Keratinocyte (primary cell): ENCODE measurements at regions not wholly inside any gene's neighbourhood (a gene's known extent, or its start where the extent isn't known, plus 50 kb on each side); places are given as distances from the start of the nearest gene placed in this dataset.
"Not testable (repeated sequence)": the region's sequence is repeated elsewhere in the genome, so short reads cannot be mapped to it uniquely, and the experiment has no call there.

ENCODE experiments used
- CTCF ChIP-seq, 3 experiments: IDR thresholded peaks in 1 of 3; conservative IDR thresholded peaks in 1 of 3; optimal IDR thresholded peaks in 1 of 3; 2 replicates in 2 of 3; 3 replicates in 1 of 3; pipeline versions ENCODE3 to v1.5.1; 2011; ENCODE audit warnings: low read length in 3 of 3, mild to moderate bottlenecking in 3 of 3, moderate library complexity in 2 of 3, control low read depth in 1 of 3, inconsistent platforms in 1 of 3; ENCODE audit not compliant: insufficient read depth in 2 of 3; ENCODE audit errors: extremely low read depth in 1 of 3
- EZH2 ChIP-seq: IDR thresholded peaks from one replicate; pipeline ENCODE4 v1.6.1; 2012; ENCODE audit warnings: inconsistent platforms, mild to moderate bottlenecking, low read length, moderate library complexity

GRCh38 chr1:120949724-120950123, 60.2 kb downstream of the PPIAL4A start:
- TF ChIP-seq EZH2; CTCF (optimal IDR thresholded peaks at IDR 0.05 in 1 of 3, IDR thresholded peaks at IDR 0.05 in 1 of 3, conservative IDR thresholded peaks at IDR 0.05 in 1 of 3; ENCODE audit: extremely low read depth in 1 of 3, insufficient read depth in 2 of 3, low read length in 3 of 3): not testable (repeated sequence)
